ENCODE measurements at regions not wholly inside any gene's neighbourhood (a gene's known extent, or its start where the extent isn't known, plus 50 kb on each side); places are given as distances from the start of the nearest gene placed in this dataset.
A peak's percentile ranks its signal among the peaks of the same experiment; 100 is the strongest.

- DNase-seq (ENCODE audit: extremely low spot score, unreplicated experiment): no peak
- no peak for TF ChIP-seq CTCF (IDR thresholded peaks at IDR 0.05)
- Mint-ChIP-seq H3K4me3 (ENCODE audit: unreplicated experiment) (no peak overlapping the region), H3K27me3 (ENCODE audit: unreplicated experiment) (no peaks in the 10 kb centered on the region), H3K9me3 (ENCODE audit: unreplicated experiment) (peaks cover 1% of the 10 kb centered on the region), H3K36me3 (ENCODE audit: unreplicated experiment) (no peaks in the 10 kb centered on the region), H3K27ac (ENCODE audit: unreplicated experiment) (peak overlapping the region; percentile 64), H3K4me1 (ENCODE audit: unreplicated experiment) (peaks cover 20% of the 10 kb centered on the region)
Measured at GRCh38 chr3:55170444-55170843, 242.6 kb upstream of the LRTM1 start.

DNA sequence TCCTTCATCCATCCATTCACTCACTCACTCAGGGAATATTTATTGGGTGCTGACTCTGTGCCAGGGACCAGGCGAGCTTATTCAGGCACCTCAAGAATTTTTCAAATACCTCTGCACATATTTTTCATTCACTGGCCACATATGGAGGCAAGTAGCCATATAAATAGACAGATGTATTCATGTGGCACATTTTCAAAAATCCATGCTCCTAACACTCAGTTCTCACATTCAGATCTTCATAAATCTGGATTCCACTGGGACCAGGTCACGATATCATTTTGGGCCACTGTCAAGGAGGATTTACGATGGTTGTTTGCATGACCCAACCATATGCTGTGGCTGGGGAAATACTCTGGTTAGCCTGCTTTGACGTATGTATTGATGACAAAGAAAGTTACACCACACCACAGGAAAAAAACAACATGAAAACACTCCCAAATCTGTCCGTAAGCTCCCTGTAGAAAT is 241.8 kb upstream of the LRTM1 start:
- H3K9me3 Mint-ChIP-seq (ENCODE audit: unreplicated experiment): peaks cover 5% of the 10 kb centered on the region
- H3K36me3 Mint-ChIP-seq (ENCODE audit: unreplicated experiment): no peaks in the 10 kb centered on the region
- TF ChIP-seq CTCF (IDR thresholded peaks at IDR 0.05): no peak
- no peak for DNase-seq (ENCODE audit: extremely low spot score, unreplicated experiment)
- H3K4me3 Mint-ChIP-seq (ENCODE audit: unreplicated experiment): no peak overlapping the region
- peaks cover 20% of the 10 kb centered on the region for H3K4me1 Mint-ChIP-seq (ENCODE audit: unreplicated experiment)
- peak overlapping the region; percentile 64 for H3K27ac Mint-ChIP-seq (ENCODE audit: unreplicated experiment)
- no peaks in the 10 kb centered on the region for H3K27me3 Mint-ChIP-seq (ENCODE audit: unreplicated experiment)

GRCh38 chr3:55169161-55169560 is 241.3 kb upstream of the LRTM1 start:
- TF ChIP-seq CTCF (IDR thresholded peaks at IDR 0.05): no peak
- no peaks in the 10 kb centered on the region for H3K36me3 Mint-ChIP-seq (ENCODE audit: unreplicated experiment)
- no peak overlapping the region for H3K27ac Mint-ChIP-seq (ENCODE audit: unreplicated experiment)
- H3K4me3 Mint-ChIP-seq (ENCODE audit: unreplicated experiment): no peak overlapping the region
- no peak for DNase-seq (ENCODE audit: extremely low spot score, unreplicated experiment)
- H3K27me3 Mint-ChIP-seq (ENCODE audit: unreplicated experiment): no peaks in the 10 kb centered on the region
- peaks cover 20% of the 10 kb centered on the region for H3K4me1 Mint-ChIP-seq (ENCODE audit: unreplicated experiment)
- peaks cover 5% of the 10 kb centered on the region for H3K9me3 Mint-ChIP-seq (ENCODE audit: unreplicated experiment)

GRCh38 chr3:55167586-55168317 is 239.9 kb upstream of the LRTM1 start:
- TF ChIP-seq CTCF (IDR thresholded peaks at IDR 0.05): no peak
- H3K4me3 Mint-ChIP-seq (ENCODE audit: unreplicated experiment): no peak overlapping the region
- H3K4me1 Mint-ChIP-seq (ENCODE audit: unreplicated experiment): peaks cover 22% of the 10 kb centered on the region
- H3K36me3 Mint-ChIP-seq (ENCODE audit: unreplicated experiment): no peaks in the 10 kb centered on the region
- DNase-seq (ENCODE audit: extremely low spot score, unreplicated experiment): no peak
- no peaks in the 10 kb centered on the region for H3K27me3 Mint-ChIP-seq (ENCODE audit: unreplicated experiment)
- no peak overlapping the region for H3K27ac Mint-ChIP-seq (ENCODE audit: unreplicated experiment)
- peaks cover 5% of the 10 kb centered on the region for H3K9me3 Mint-ChIP-seq (ENCODE audit: unreplicated experiment)

DNA sequence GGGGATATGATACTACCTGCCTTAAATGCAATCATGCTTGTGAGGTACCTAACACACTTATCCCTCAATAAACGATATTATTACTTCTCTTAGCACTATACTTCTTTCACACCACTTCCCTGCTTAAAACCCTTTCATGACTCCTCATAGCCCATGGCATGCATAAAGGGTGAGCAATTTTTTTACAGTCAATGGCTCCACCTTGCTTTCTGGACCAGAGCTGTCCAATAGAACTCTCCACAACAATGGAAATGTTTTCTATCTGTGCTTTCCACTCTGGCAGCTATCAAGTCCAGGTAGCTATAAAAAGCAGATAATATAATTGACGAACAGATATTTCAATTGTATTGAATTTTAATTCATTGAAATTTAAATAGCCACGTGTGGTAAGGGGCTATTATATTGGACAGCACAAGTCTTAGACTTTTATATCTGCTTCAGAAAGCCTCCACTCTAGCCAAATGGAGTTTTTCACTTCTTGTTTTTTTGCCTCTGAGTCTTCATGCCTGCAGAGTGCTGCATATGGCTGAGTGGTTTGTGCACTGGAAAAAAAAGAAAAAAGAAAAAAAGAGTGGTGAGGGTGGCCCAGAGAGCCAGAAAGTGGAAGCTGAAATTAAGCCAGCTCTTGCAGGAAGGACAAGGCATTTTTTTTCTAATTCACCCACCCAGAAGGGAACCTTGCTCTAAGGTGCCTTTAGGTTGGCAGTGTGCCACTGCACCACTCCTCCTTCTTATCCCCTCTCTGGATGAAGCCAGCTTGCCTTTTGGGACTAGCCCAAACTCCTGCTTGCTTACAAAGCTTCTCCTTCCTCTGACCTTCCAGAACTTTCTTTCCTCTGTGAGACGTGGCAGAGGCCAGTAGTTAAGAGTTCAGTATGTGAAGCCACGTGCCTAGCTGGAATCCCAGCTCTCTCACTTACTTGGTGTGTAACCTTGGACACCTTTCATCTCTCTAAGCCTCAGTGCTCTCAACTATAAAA is 239.0 kb upstream of the LRTM1 start:
- no peak for DNase-seq (ENCODE audit: extremely low spot score, unreplicated experiment)
- Mint-ChIP-seq H3K27ac (ENCODE audit: unreplicated experiment) (no peak overlapping the region), H3K27me3 (ENCODE audit: unreplicated experiment) (no peaks in the 10 kb centered on the region), H3K9me3 (ENCODE audit: unreplicated experiment) (peaks cover 5% of the 10 kb centered on the region), H3K4me1 (ENCODE audit: unreplicated experiment) (peaks cover 30% of the 10 kb centered on the region), H3K36me3 (ENCODE audit: unreplicated experiment) (no peaks in the 10 kb centered on the region), H3K4me3 (ENCODE audit: unreplicated experiment) (no peak overlapping the region)
- TF ChIP-seq CTCF (IDR thresholded peaks at IDR 0.05): peak; percentile 15

All from osteocyte (in vitro differentiated cells).